Stimulated activated CD8-positive, alpha-beta memory T cell treated with anti-CD3 and anti-CD28 coated beads, Interleukin-12 subunit alpha, Interleukin-12 subunit beta, amount 100 ng/mL, for 24 hours (primary cell): ENCODE measurements at regions not wholly inside any gene's neighbourhood (a gene's known extent, or its start where the extent isn't known, plus 50 kb on each side); places are given as distances from the start of the nearest gene placed in this dataset.
"Not testable (repeated sequence)": the region's sequence is repeated elsewhere in the genome, so short reads cannot be mapped to it uniquely, and the experiment has no call there.

Experiments used
- DNase-seq: peaks from one replicate; pipeline ENCODE4 v3.0.0-alpha.2; 2020; ENCODE audit errors: extremely low read depth

DNA sequence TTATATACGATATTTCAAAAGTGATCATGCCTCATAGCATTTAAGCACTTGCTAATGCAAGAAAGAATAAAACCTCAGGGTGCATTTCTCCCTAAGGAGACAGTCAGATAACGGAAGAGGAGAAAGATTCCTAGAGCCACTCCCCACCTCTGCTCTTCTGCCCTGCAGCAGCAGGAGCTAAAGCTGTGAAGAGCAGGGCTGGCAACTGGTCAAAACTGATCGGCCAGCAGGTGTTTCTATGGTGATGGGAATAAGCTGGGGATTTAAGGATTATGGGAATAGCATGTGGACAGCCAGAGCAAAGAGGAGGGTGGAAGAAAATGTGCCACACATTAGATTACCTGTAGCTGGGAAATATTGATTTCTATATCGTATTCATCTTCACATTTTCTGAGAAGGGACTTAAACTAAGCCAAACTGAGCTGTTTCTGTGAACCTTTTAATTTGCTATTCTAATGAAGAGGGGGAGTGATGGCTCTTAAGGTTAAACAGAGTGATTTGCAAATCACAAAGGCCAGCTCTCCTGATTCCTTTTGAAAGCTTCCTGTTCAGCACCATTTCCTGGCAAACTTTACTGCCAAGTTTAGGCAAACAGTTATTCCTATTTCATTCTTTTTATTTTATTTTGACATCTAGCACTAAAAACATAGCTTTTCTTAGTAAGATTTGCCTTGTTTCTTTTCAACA, 268.9 kb upstream of the PFKP start:
- DNase-seq = no peak

DNA sequence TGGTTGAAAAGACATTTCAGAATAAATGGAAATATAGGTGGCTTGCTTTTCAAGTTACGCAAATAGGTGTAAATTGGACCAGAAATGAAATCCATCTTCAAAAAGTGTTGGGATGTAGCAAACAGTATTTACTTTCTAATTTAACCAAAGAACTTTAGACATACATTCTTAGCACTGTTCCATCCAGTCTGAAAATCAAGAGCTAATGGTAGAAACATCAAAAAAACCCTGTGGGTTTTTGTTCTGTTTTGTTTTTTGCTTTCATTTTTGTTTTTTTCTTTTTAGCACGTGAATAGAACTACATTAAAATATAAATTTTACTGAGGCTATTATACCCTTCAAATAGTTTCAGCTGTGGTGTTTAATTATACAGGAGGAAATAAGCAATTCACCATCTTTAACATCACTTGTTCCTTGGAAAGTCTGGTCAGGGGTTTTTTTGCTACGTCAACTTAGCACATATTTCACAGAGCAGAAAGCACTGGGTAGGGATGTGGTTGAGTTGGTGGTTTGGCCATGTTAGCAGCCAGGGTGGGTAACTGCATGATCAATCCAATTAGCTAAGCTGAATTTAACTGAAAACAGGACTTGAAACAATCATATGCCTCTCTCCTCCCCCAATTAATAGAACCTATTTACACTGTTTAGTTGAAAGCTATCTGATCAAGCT, 275.4 kb upstream of the PFKP start:
- no peak for DNase-seq

DNA sequence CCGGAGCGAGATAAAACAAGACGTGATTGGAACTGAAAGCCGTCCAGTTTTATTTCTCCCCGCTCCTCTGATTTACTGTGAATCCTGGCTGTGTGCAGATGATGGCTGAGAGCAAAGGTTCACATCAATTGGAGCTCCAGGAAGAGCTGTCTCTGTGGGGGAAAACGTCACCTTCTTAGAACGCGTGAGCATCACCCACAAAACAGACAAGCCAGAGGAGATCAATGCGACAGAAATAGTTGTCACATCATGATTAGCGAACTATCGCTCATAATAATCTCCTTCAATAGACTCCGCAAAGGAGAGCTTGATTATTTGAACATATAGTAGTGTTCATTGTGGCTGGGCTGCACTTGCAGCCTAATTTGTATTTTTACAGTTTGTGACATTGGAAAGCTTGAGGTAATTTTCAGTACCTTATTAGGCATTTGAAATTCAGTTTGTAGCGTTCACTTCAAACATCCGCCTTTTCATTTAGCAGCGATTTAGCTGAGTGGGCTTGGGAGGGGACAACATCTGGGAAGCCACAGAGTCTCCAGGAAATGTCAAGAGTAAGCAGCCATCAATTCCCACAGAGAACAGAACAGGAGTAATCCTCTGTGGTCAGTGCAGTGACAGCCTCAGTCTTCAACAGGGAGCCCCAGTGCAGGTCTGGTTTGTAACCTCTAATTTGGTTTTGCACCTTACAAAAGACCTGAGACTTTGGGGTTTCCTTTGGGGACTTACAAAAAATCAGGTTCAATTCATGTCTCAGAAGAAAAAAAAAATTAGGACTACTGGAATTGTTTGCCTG, 276.8 kb upstream of the PFKP start:
- DNase-seq = no peak

DNA sequence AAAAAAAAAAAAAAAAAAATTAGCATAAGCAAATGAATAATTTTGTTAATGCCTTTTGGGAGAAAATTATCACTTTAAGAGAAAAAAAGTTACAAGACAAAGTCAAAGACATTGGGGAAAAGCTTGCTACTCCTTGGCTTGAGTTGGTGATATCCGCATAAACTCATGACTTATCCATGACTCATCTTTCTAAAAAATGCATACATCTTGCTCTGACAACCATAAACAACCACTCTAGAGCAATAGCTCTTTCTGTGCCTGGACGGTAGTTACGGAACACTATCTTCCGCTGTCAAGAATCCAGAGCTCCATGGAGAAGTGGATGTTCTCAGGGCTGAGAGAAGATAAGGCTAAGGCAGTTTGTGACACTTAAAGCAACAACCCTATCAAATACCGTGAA, 281.1 kb upstream of the PFKP start:
- DNase-seq = no peak

DNA sequence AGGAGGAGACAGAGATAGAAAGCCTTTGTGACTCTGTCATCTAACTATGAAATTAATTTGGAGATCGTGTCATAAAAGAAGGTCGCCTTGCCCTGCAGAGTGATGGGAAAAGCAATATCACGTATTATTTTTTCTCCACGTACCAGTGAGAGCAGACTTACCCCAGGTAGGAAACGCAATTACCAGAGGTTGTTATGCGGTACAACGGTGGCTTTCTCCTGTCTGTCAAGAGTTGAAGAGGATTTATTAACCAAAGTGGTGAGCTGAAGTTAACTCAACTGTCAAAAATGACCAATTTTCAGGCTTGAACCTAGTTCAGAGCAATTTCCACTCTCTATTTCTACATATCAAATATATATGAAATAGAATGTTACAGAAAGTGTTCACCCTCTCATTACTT, 282.6 kb upstream of the PFKP start:
- no peak for DNase-seq

DNA sequence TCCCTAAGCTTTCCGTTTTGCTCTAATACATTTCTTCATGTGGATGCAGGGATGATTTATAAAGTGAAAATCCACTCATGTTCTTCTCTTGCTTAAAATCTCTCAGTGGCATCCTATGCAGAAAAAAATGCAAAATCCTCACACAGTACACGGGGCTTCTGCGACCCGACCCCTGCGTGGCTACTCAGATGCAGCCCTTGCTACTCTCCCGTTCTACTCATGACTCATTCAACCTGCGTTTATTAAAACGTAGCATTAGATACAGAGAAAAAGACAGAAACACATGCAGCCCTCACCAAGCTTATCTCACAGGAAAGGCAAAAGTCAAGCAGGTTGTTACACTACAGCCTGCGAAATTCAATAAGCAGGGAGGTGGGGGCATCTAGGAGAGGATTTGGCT, 284.4 kb upstream of the PFKP start:
- no peak for DNase-seq

DNA sequence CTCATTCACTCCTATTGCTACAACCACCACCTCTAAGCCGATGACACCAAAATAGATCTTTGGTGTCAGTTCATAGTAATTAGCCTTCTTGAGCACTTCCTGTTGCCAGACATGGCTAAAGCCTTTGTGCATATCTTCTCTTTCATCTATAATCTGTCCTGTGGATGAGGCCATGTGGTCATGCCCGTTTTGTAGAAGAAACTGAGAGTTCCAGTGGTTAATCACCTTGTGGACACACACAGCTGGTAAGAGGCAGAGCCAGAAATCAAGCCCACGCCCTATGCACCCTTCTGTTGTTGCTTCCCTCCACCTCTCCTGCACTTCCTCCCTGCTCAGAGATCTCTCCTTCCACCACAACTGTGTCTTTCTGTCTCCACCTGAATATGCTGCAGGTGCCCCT, 285.1 kb upstream of the PFKP start:
- DNase-seq = no peak

DNA sequence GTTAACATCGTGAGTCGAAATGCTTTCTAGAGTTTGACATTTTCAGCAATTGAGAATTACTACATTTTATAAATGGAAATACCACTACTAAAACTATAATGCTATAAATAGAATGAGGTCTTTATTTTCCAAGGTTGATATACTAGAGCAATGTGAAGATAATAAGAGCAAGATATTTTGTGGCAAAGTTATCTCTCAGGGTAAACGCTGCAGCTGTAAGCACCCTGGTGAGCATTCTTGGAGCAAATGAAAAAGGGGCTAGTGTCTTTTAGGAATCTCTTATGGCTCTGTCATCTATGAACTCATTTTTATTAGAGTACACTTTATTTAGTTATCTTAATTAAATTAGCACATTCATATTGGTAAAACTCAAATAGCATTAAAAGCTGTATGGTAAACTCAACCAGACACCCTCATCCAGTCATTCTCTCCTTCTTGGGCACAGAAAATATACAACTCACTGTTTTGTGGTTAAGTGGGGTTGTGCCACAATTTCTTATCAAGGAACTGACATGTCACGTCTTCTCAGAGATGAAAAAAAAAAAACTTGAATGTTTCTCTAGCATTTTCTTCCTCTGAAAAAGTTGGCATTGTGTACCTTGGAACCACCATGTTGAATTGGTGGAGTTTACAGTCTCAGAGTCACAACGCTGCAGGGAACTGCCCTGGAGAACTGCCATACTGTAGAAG, 289.5 kb upstream of the PFKP start:
- no peak for DNase-seq

DNA sequence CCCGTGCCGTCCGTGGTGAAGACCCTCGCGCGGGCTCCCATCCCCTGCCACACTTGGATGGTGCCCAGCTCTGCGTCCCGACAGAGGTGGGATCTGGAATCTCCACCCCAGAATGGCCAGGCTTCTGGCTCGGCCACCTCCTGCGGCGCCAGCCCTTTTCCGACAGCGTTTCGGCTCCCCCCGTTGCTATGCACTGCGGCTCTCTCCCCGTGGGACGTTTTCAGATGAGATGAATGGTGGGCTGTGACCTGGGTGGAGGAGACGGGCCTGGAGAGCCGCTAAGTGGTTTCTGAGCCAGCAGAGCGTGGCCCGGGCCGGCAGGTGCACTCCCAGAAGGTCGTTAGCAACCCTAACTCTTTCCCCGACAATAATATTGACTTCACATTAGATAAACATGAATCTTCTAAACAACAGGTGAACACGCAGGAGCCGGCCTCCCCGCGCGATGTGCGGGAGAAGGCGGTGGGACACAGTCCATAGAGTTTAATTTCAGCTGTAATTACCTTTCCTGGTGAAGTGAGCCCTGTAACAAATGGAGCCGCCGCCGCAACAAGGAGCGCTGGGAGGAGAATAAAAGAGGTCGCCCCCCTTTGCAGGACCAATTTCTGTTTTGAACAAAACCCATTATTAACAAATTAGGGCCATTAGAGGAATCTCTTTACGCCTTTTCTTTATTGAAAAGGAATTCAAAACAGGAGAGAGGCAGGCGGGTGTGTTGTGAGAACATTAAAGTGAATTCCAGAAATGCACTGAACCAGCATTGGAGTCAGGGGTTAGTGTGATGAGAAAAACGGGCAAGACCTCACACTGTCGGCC, 294.3 kb upstream of the PFKP start:
- DNase-seq = no peak

DNA sequence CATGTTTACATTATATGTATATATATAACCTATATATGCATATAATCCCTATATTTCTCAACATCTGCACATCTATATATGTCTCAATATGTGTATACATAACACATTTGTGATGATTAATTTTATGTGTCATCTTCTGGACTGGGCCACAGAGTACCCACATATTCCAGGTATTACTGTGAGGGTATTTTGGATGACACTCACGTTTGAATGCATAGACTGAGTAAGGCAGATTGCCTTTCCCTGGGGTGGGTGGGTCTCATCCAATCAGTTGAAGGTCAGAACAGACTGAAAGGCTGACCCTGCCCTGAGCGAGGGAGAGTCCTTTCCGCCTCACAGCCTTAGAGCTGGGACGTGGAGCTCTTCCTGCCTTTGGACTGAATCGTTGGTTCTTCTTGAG, 295.2 kb upstream of the PFKP start:
- DNase-seq = no peak

DNA sequence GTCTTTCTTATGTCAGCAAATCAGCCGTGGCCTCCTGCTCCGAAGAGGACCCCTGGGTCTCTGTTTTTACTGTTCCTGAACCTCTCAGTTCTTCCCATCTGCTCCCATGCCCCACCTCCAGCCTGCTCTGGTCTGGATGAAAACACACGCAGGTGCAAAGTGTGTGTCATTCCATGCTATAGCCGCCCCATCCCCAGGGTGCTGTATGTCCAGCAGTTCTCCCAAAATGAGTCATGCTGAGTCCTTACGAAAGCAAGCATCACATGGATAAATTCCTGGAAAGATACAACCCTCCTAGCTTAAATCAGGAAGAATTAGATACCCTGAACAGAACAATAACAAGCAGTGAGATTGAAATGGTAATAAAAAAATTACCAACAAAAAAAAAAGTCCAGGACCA, 300.1 kb upstream of the PFKP start:
- not testable (repeated sequence) for DNase-seq

DNA sequence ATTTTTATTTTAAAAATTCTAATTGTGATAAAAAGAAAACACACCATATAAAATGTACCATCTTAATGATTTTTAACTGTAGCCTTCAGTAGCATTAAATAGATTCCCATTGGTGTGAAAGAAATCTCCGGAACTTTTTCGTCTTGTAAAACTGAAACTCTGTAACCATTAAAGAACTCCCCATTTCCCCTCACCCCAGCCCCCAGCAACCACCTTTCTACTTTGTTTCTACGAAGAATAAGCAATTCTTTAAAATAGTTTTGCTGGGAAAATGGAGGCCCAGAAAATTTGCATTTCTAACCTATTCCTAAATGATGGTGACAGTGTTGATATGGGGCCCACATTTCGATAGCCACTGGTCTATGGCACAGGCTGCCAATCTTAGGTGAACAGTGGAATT, 305.4 kb upstream of the PFKP start:
- DNase-seq = no peak

DNA sequence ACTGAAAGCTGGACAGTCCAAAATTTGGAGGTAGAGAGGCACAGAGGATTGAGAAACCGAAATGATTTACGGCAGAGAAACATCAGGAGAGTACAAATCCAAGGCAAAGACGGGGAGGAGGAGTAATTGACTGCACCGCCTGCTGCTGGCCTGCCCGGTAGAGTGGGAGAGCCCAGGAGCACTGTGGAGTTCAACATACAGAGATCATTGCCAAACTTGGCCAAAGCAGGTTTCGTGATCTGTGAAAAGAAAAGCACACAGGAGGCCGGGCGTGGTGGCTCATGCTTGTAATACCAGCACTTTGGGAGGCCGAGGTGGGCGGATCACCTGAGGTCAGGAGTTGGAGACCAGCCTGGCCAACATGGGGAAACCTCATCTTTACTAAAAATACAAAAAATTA, 306.0 kb upstream of the PFKP start:
- DNase-seq = no peak

DNA sequence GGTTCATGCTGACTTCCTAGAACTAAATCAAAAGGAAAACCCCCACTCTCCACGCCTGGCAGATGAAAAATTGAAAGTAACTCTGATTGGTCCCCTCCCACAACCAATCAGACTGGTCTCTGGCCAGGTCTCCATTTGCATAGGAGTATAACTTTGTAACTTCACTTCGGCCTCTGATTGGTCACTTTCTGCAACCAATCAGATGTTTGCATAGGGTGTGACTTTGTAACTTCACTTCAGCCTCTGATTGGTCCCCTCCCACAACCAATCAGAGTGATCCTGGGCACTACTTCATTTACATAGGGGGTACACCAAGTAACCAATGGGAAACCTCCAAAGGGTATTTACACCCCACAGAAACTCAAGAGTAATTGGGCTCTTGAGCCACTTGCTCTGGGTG, 306.6 kb upstream of the PFKP start:
- no peak for DNase-seq

DNA sequence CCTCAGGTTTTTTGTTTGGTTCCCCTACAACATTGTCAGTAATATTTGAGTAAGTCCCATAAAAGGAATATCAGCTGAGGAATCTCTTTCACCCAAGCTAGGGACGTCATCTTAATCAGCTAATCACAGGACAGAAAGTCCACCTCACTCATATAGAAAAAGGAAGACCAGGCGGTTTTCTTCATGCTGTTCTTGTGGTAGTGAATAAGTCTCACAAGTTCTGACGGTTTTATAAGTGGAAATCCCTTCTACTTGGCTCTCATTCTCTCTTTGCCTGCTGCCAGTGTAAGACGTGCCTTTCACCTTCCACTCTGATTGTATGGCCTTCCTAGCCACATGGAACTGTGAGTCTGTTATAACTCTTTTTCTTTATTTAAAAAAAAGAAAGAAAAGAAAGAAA, 308.1 kb upstream of the PFKP start:
- DNase-seq = no peak

DNA sequence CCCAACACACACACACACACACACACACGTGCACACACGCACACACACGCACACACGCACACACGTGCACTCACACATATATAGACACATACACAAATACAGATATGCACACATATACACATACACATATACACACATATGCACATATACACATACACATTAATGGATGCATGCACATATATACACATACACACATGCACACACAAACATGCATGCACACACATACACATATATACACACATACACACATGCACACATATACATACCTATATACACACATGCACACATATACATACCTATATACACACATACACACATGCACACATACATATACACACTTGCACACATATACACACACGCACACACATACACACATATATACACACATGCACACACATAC, 312.4 kb upstream of the PFKP start:
- DNase-seq = no peak

DNA sequence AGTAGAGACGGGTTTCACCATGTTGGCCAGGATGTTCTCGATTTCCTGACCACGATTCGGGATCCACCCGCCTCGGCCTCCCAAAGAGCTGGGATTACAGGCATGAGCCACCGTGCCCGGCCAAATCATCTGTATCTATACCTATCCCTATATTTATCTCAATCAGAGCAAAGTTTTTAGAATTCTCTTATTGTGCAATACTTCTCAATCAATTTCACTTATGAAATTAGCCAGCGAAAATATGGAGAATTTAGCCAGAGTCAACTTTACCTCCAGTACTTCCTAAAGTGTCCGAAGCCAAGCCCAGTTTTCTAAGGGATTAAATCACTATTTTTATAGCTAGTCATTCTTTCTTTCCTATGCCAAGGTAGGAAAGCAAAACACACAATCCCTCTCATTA, 319.1 kb upstream of the PFKP start:
- no peak for DNase-seq

DNA sequence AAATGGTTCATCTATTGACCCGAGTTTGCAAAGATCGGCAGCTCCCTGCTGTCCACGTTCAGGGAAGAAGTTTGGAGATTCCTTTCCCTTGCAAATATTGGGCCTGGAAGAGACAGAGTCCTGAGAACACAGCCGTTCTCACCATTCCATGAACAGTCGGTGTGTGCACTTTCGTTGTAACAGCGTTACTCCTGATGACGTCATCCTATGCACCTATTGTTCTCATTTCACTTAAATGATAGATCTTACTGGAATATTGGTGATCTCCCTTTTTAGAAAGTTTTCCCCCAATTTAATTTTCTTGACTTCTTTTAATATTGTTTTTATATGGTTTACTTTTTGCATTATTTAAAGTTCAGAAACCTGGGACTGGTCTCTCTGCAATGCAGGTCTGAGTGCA, 320.7 kb upstream of the PFKP start:
- DNase-seq = no peak

DNA sequence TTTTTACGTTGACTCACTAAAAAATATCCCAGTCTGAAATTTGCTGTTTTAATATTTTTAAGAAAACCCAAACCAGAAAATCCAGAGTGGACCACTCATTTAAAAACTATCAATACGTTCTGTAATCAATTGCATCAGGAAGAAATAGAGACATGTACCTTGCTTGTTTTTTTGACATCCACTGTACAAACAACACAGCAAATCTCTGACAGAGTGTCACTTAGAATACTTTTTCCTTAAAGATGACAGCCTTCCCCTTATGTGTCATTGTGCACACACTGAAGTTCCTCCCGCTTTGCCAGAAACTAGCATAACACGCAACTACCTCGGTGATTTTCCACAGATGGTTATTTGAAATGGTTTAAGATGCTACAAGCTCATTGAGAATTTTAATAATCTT, 321.7 kb upstream of the PFKP start:
- DNase-seq = no peak

DNA sequence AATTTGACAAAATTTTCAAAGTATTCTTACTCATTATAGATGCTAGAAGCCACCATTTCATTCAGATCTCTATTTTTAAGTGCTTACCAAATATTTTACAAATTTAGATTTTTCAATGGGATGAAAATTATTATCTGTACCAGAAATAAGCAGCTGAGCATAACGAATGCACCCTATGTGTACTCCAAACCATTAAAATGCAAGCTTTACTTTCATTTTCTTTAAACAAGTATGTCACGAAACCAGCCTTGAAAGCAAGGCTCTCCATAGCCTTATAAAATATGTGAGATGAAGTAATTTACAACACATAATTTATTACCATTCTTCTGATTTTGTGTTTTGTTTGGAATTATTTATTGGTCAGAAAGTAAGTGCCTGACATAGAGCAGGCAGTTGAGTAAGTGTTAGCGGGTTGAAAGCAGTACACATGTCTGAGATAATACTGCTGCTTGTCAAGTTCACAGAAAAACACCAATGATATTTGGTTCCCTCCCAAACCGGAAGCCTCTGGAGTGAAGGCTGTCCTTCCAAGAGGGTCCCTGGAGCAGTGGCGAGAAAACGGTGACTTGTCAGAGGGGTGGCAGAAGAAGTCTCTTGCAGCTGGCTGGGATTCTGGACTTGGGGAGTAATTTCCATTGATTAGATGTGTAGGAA, 322.7 kb upstream of the PFKP start:
- DNase-seq = no peak

DNA sequence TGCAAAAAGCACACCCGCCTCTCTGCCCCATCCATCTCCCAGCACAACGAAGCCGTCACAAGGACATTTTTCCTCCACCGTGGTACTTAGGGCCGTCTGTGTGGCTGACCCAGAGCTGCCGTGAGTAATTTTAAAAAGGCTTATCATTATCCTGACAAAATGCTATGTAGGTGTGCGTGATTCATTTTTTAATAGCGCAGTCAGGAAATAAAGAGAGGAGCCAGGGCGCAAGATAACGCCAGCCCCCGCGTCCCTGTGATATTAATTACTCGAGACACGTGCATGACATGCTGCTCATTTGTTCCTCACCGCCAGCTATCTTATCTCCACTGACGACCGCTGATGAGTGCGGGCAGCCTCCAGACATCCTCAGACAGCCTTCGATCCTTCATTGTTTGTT, 332.7 kb upstream of the PFKP start:
- no peak for DNase-seq
